HepG2 (cell line): ENCODE measurements at regions not wholly inside any gene's neighbourhood (a gene's known extent, or its start where the extent isn't known, plus 50 kb on each side); places are given as distances from the start of the nearest gene placed in this dataset.
A peak's percentile ranks its signal among the peaks of the same experiment; 100 is the strongest.

Source experiments
- ATAC-seq: fragments of 200-7000 bp; cut with Tn5 transposase; 3 replicates; pipeline ENCODE4 v1.9.1; 2020; ENCODE audit warnings: mild to moderate bottlenecking, moderate library complexity
- BruUV-seq: library from RNA; stranded (reverse); fragments of 400-500 nt; replicated peaks from 2 replicates; lab custom pipeline; 2021; lab: Mats Ljungman, UMichigan
- CTCF ChIA-PET: fragments of 300-600 bp; formaldehyde crosslinking; extraction: SDS; loops from one replicate; lab custom pipeline; 2021; ENCODE audit warnings: low total read pairs, inconsistent platforms, low intra/inter-chr PET ratio; lab: Yijun Ruan, JAX
- POLR2A ChIA-PET: fragments of 350-600 bp; sonication (Branson Sonifier 250); formaldehyde crosslinking; loops from one replicate; lab custom pipeline; 2020; ENCODE audit warnings: antibody characterized with exemption, inconsistent platforms; lab: Yijun Ruan, JAX
- DNase-seq: peaks from one replicate; pipeline ENCODE4 v3.0.0-alpha.2; 2015; ENCODE audit warnings: low spot score
- FAIRE-seq: peaks from 3 replicates; lab custom pipeline; 2011; peaks lifted over from hg19 to GRCh38; lab: Jason Lieb, UNC
- H2AFZ ChIP-seq: one replicate; pipeline ENCODE4 v1.6.1; 2011; ENCODE audit warnings: low read length, inconsistent platforms
- H3K27ac ChIP-seq: fragments of 300-600 bp; 3 replicates; pipeline ENCODE4 v1.8.0; 2011; ENCODE audit warnings: mixed run types, mild to moderate bottlenecking, mixed read lengths, low read length, inconsistent platforms; ENCODE audit not compliant: insufficient read depth; ENCODE audit errors: extremely low read length
- H3K27me3 ChIP-seq, 2 experiments: fragments of 200-600 bp in 1 of 2; 2 replicates in 1 of 2; 3 replicates in 1 of 2; pipeline versions ENCODE4 v1.6.0 to v1.8.0; 2011; ENCODE audit warnings: low read length in 2 of 2, mild to moderate bottlenecking in 2 of 2, moderate library complexity in 2 of 2, inconsistent platforms in 1 of 2; ENCODE audit not compliant: insufficient read depth in 2 of 2, control insufficient read depth in 1 of 2
- H3K36me3 ChIP-seq, 2 experiments: fragments of 200-600 bp in 1 of 2; replicated peaks in 1 of 2; 2 replicates in 1 of 2; 3 replicates in 1 of 2; pipeline versions ENCODE4 v1.5.1 to v1.8.0; 2011; ENCODE audit warnings: low read length in 2 of 2, inconsistent platforms in 1 of 2; ENCODE audit not compliant: insufficient read depth in 2 of 2, control insufficient read depth in 1 of 2
- H3K4me1 ChIP-seq: 2 replicates; pipeline ENCODE4 v1.5.1; 2012; ENCODE audit warnings: low read length, inconsistent platforms; ENCODE audit not compliant: insufficient read depth
- H3K4me2 ChIP-seq: 2 replicates; pipeline ENCODE4 v1.6.0; 2011; ENCODE audit warnings: low read depth, low read length, inconsistent platforms
- H3K4me3 ChIP-seq, 3 experiments: fragments of 200-600 bp in 1 of 3; sonication (generic), shearing (Covaris generic) in 1 of 3; replicated peaks in 1 of 3; 2 replicates each; pipeline ENCODE4 v1.5.1; 2011 to 2016; ENCODE audit warnings: low read length in 3 of 3, inconsistent platforms in 2 of 3, low read depth in 2 of 3, mild to moderate bottlenecking in 2 of 3, control low read depth in 1 of 3, mixed read lengths in 1 of 3; ENCODE audit not compliant: insufficient read depth in 1 of 3
- H3K79me2 ChIP-seq: one replicate; pipeline ENCODE4 v1.6.1; 2011; ENCODE audit warnings: low read length, inconsistent platforms; ENCODE audit not compliant: insufficient read depth
- H3K9ac ChIP-seq: 2 replicates; pipeline ENCODE4 v1.6.0; 2011; ENCODE audit warnings: mild to moderate bottlenecking, low read depth, low read length, inconsistent platforms; ENCODE audit not compliant: insufficient read depth
- H3K9me3 ChIP-seq: 2 replicates; pipeline ENCODE4 v1.5.1; 2012; ENCODE audit warnings: mild to moderate bottlenecking, low read length
- H4K20me1 ChIP-seq: 2 replicates; pipeline ENCODE4 v1.6.0; 2011; ENCODE audit warnings: inconsistent platforms, mild to moderate bottlenecking, low read length, moderate library complexity; ENCODE audit not compliant: insufficient read depth
- CEBPB ChIP-seq: IDR thresholded peaks from 2 replicates; pipeline ENCODE4 v1.6.1; 2011; ENCODE audit warnings: low read depth, low read length, improper control_type of control experiment, borderline replicate concordance
- CEBPG ChIP-seq: IDR thresholded peaks from 2 replicates; pipeline ENCODE4 v1.6.1; 2016
- MBD4 ChIP-seq: IDR thresholded peaks from 2 replicates; pipeline ENCODE4 v1.6.1; 2012; ENCODE audit warnings: low read length, inconsistent platforms, borderline replicate concordance
- MYPOP ChIP-seq: sonication (generic); formaldehyde crosslinking; IDR thresholded peaks from 2 replicates; pipeline ENCODE4 v1.8.1; 2023; ENCODE audit warnings: mild to moderate bottlenecking, moderate library complexity, missing genetic modification reagents
- PATZ1 ChIP-seq: sonication (generic); formaldehyde crosslinking; IDR thresholded peaks from 2 replicates; pipeline ENCODE4 v1.4.0; 2020; ENCODE audit warnings: missing genetic modification reagents
- ZFY ChIP-seq: sonication (generic); formaldehyde crosslinking; IDR thresholded peaks from 2 replicates; pipeline ENCODE4 v1.4.0; 2020; ENCODE audit warnings: missing genetic modification reagents
- ZNF180 ChIP-seq: sonication (generic); formaldehyde crosslinking; IDR thresholded peaks from 2 replicates; pipeline ENCODE4 v1.4.0; 2020; ENCODE audit warnings: low read depth, missing genetic modification reagents, borderline replicate concordance
- ZNF260 ChIP-seq: sonication (generic); formaldehyde crosslinking; IDR thresholded peaks from 2 replicates; pipeline ENCODE4 v1.4.0; 2020; ENCODE audit warnings: missing genetic modification reagents, low read depth, mild to moderate bottlenecking, borderline replicate concordance
- ZSCAN20 ChIP-seq: sonication (generic); formaldehyde crosslinking; IDR thresholded peaks from 2 replicates; pipeline ENCODE4 v1.4.0; 2020; ENCODE audit warnings: missing genetic modification reagents, mild to moderate bottlenecking, borderline replicate concordance
- WGBS: methylation state at CpG from one replicate; pipeline ENCODE4 v1.1.6; 2017; ENCODE audit warnings: low lambda C conversion rate; 5-methylcytosine and 5-hydroxymethylcytosine counted together
- in situ Hi-C: cut with HindIII; loops from 2 replicates; pipeline ENCODE4 v1.10.0; 2017; ENCODE audit warnings: low pct_unique_long_range_greater_than_20kb; ENCODE audit not compliant: extremely low pct_ligation_motif_present
- intact Hi-C: fragments of 100-400 bp; cut with micrococcal nuclease; formaldehyde crosslinking; loops from one replicate; pipeline ENCODE4 v1.10.0; 2022; ENCODE audit not compliant: unreplicated experiment

GRCh38 chr21:38950435-38951094 lies 144.8 kb downstream of the ETS2 start:
- no peak for FAIRE-seq
- no TSS peak for BruUV-seq
- Histone ChIP-seq H3K27me3 (no peaks in the 10 kb centered on the region), H3K4me3 (no peak overlapping the region), H3K79me2 (no peaks in the 10 kb centered on the region), H3K36me3 (no peaks in the 10 kb centered on the region), H3K4me2 (no peak overlapping the region), H3K4me1 (peaks cover 27% of the 10 kb centered on the region), H3K27ac (no peak overlapping the region)
- 65% methylated on average over 4 of the region's 4 CpGs for WGBS
- TF ChIP-seq ZNF180 (CRISPR knock-in tag) (no peak), CEBPG (peak; percentile 24; the same call in 1 of the 2 replicates), ZSCAN20 (CRISPR knock-in tag) (no peak), ZNF260 (CRISPR knock-in tag) (no peak), MYPOP (no peak), MBD4 (no peak), PATZ1 (CRISPR knock-in tag) (no peak), ZFY (CRISPR knock-in tag) (no peak), CEBPB (peak; percentile 79)
- TF ChIP-seq, all 625 proteins: peak for 2
- no peak for DNase-seq
- Histone ChIP-seq H4K20me1 (no peaks in the 10 kb centered on the region), H3K9me3 (0 out of 2 replicates have a peak, but pooled peaks cover 10% of the 10 kb centered on the region), H3K9ac (no peak overlapping the region), H2AFZ (no peak overlapping the region)
- intact Hi-C loops: no loop called here
- POLR2A ChIA-PET: no interaction called here
- in situ Hi-C loops: no loop called here
- CTCF ChIA-PET: no interaction called here
- no peak for ATAC-seq
